ENCODE measurements at regions not wholly inside any gene's neighbourhood (a gene's known extent, or its start where the extent isn't known, plus 50 kb on each side); places are given as distances from the start of the nearest gene placed in this dataset.

DNA sequence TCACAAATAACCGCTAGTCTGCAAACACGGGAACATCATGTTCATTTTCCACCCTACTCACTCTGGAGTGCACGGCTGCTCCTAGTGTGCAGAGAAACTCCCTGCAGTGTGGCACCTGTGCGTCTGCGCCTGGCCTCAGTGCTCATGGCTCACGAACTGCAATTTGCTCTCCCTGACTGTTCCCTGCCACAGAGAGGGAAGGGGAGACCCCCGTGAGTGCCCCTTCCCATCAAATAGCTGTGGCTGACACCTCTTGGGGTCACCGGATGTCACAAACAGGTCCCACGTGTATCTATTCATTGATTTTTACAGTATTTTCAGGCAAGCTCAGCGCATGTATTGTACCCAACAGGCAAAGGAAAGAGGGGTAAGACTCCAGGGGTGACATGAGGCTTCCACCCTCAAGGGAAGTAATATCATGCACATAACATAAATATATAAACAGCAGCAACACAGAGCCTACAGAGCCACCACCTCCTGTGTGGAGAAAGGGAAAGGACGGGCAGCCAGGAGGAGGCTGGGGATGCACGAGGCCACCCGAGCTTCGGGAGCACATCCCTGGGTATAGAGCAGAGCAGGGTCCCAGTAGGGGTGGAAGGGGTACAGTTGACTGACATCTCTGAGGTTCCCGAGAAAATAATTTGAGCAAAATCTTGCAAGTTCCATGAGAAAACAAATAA is 140.3 kb upstream of the SOX1 start (continued):
- TF ChIP-seq RFX5 (IDR thresholded peaks at IDR 0.05; ENCODE audit: borderline replicate concordance, low read depth, low read length) (no peak), CBX5 (IDR thresholded peaks at IDR 0.05; ENCODE audit: low read depth, low read length) (no peak), SIX5 (IDR thresholded peaks at IDR 0.05; ENCODE audit: low read depth, low read length) (no peak), RBBP5 (IDR thresholded peaks at IDR 0.05; ENCODE audit: borderline replicate concordance, low read depth, low read length) (no peak), SIN3A (conservative IDR thresholded peaks at IDR 0.05 in 1 of 2, IDR thresholded peaks at IDR 0.05 in 1 of 2; ENCODE audit: low read depth in 1 of 2, low read length in 2 of 2) (no peak)
- TF ChIP-seq, protein P1, sequence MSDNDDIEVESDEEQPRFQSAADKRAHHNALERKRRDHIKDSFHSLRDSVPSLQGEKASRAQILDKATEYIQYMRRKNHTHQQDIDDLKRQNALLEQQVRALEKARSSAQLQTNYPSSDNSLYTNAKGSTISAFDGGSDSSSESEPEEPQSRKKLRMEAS (IDR thresholded peaks at IDR 0.05): no peak
